GM18499 (cell line): ENCODE measurements at regions not wholly inside any gene's neighbourhood (a gene's known extent, or its start where the extent isn't known, plus 50 kb on each side); places are given as distances from the start of the nearest gene placed in this dataset.

Source experiments
- ATAC-seq: cut with Tn5 transposase; IDR thresholded peaks from one replicate; pipeline ENCODE4 v1.9.1; 2021; ENCODE audit warnings: moderate number of reproducible peaks; ENCODE audit not compliant: insufficient read depth, unreplicated experiment

GRCh38 chr1:162926906-162927305 is 65.9 kb upstream of the CCDC190 start:
- no peak for ATAC-seq

- no peak for ATAC-seq
Measured at GRCh38 chr1:162924179-162924578, 63.2 kb upstream of the CCDC190 start.

- ATAC-seq, result no peak
Measured at GRCh38 chr1:162922201-162922600, 61.2 kb upstream of the CCDC190 start.

- no peak for ATAC-seq
Measured at GRCh38 chr1:162921311-162921710, 60.3 kb upstream of the CCDC190 start.

DNA sequence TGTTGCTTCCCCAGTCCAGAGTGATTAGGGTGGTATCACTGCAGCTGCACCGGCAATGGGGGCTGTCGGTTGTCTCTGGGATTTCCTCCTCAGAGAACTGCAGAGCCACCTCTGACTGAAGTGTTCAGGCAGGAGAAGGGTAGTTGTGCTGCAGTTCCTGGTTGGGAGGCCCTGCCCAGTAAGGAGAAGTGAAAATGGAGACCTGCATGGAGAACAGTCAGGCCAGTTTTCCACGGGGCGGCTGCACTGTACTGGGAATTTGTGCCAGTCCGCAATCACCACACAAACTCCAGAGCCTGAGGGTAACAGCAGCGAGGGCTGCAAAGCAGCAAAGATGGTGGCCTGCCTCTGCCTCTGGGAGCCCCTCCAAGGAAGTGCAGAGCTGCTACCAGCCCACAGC is 58.1 kb upstream of the CCDC190 start:
- ATAC-seq, result no peak

DNA sequence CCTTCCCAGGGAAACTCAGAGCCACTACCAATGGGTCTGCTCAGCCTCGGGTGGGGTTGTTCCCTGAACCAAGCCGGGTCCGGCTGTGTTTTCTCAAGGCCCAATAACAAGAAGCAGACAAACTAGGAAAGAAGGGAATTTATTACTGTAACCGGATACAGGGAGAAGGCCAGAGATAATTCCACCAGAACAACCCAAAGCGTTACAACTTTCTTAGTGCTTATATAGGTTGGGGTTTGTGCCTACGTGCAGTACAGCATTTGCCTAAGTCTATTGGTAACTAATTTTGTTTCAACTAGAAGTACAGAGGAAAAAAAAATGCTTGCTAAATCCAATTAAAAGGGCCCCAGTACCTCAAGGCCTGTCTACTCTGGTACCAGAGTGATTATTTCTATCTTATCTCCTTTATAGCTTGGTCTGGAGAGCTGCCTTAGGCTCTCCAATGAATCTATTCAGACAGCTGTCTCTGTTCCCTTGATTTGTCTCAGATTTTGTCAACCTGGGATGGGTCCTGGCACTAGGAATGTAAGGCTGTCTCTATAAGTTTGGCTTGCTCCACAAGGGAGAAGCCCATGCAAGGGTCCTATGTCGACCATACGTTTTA is 57.3 kb upstream of the CCDC190 start:
- no peak for ATAC-seq

- ATAC-seq, result no peak
Measured at GRCh38 chr1:162916821-162917613, 56.0 kb upstream of the CCDC190 start.

DNA sequence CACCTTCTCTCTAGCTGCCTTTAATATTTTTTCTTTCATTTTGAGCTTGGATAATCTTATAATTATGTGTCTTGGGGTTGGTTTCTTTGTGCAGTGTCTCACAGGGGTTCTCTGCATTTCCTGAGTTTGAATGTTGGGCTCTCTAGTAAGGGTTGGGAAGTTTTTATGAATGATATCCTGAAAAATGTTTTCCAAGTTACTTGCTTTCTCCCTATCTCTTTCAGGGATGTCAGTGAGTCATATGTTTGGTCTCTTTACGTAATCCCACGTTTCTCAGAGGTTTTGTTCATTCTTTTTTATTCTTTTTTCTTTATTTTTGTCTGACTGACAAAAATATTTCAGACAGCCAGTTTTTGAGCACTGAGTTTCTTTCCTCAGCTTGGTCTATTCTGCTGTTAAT is 55.4 kb upstream of the CCDC190 start:
- no peak for ATAC-seq

DNA sequence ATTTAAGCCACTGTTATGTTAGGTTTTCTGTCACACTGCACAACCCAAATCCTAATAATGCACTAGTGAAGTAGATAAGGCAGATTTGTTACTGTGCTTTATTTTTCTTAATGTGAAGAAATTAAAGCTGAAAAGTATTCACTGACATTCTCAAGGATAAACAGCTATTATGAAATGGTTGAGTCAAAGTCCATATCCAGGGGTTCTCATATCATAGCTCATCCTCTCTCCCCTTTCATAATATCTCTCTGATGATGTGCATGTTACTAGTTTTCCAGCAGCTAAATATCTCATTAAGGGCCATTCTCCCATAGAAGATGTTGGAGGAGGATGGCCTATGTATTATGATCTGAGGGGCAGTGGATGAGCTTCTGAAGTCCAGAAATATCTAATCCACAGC is 53.6 kb upstream of the CCDC190 start:
- ATAC-seq, result no peak

GRCh38 chr1:162913345-162913744 is 52.4 kb upstream of the CCDC190 start:
- no peak for ATAC-seq

DNA sequence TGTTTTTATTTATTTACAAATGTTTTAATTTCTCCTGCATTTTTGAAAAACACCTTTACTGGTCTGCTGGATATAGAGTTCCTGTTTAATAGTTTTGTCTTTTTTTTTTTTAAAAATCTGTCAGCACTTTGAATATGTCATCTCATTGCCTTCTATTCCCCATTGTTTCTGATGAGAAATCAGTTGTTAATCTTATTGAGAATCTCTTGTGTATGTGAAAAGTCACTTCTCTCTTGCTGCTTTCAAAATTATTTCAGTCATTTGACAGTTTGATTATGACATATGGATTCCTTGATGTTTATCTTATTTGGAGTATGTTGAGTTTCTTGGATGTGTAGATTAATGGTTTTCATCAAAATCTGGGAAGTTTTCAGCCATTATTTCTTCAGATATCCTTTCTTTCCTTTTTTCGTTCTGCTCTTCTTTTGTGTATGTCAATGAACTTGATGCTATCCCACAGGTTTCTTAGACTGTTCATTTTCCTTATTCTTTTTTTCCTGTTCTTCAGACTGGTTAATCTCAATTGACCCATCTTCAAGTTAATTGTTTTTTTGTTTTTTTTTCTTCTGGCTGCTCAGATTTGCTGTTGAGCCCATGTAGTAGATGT is 51.2 kb upstream of the CCDC190 start:
- ATAC-seq, result no peak
